ENCODE measurements at regions not wholly inside any gene's neighbourhood (a gene's known extent, or its start where the extent isn't known, plus 50 kb on each side); places are given as distances from the start of the nearest gene placed in this dataset.

DNA sequence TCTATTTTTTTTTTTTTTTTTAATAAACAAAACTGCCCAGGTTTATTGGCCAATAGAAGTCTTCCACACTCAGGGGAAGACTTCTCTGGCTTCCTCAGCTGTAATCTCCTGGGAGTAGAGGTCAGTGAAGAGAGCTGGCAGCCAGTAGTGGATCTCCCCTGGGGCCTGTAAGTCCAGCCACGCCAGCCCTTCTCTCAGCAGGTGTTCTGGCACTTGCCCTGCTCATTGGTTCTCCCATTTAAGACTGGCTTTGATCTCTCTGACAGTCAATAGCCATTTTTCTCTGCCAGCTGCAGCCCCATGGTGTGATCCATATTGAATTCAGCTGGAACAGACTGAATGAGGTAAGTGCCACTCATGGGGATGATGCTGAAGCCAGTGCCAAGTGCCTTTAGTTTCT, 170.6 kb upstream of the SPHKAP start:
- DNase-seq (ENCODE audit: low read depth, low spot score) = peak; percentile 43

DNA sequence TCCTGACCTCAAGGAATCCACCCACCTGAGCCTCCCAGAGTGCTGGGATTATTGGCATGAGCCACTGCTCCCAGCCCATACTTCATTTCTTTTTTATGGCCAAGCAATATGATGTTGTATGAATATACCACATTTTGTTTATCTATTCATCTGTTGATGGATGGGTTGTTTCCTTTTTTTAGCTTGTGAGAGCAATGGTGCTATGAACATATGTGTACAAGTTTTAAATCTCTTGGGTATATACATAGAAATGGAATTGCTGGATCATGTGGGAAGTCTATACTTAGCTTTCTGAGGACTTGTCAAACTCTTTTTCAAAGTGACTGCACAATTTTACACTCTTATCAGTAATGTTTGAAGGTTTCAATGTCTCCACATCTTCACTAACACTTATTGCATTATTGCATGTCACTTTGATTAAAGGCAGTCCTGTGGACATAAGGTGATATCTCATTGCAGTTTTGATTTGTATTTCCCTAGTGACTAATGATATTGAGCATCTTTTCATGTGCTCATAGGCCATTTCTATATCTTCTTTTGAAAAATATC, 167.1 kb upstream of the SPHKAP start:
- no peak for DNase-seq (ENCODE audit: low read depth, low spot score)

DNA sequence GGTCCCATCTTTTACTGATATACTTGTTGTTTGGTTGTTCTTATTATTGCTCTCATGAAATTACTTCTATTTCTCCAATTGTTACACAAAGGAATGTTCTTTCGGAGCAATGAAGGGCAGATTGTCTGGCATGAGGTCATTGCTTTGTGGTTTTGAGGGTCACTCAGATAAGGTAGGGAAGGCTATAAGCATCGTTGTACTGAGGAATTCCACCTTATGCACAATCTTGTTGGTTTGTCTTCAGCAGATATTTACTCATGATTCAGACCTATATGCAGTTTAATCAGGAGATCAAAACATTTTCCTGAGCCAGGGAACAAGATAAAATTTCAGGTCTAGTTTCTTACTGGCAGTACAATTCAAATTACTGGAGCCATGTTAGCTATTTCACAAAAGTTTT, 163.0 kb upstream of the SPHKAP start:
- DNase-seq (ENCODE audit: low read depth, low spot score) = no peak

DNA sequence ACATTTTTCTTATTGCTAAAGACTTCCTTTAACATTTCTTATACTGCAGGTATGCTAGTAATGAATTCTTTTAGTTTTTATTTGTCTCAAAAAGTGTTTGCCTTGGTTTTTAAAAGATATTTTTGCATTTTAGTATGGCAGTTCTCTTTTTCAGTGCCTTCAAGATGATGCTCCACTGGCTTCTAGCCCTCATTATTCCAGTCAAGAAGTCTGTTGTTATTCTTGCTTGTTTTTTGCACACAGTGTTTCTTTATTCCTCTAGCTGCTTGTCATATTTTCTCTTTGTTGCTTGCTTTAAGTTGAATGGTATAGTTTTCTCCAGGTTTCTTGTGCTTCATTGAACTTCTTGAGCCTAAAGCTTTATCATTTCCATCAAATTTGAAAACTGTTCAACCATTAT, 158.0 kb upstream of the SPHKAP start:
- no peak for DNase-seq (ENCODE audit: low read depth, low spot score)

DNA sequence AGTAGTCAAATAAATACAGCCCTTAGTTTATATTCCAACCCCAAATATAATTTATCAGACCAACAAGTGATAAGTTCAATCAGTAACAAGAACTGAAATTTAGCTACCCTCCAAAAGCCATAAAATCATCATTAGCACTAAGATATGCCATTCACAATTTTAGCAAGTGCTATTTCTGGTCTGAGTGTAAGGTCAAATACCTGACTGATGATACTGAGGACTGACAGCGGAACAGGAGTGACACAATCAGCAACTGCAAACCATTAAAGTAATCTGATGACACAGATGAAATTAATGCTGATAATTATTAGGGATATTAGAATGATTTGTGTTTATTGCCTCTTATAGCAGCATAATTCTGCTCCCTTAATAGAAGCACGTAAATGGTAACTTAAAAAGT, 152.7 kb upstream of the SPHKAP start:
- no peak for DNase-seq (ENCODE audit: low read depth, low spot score)

DNA sequence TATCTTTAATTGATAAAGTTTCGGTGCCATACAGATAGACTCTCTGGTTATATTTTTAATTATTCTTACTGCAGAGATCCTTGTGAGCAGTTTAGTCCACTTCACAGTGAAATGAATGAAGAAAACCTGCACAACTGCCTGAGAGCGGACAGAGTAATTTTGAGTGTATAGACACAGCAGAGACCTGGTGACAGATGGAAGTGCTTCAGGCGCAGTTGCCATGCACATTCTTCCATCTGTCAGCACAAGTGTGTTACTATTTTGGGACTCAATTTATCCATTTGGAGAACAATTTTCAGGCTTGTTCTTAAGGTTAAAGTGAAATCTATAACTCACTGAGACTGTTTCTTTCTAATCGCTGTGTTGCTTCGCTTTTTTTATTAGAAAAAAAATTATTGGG, 147.8 kb upstream of the SPHKAP start:
- no peak for DNase-seq (ENCODE audit: low read depth, low spot score)

DNA sequence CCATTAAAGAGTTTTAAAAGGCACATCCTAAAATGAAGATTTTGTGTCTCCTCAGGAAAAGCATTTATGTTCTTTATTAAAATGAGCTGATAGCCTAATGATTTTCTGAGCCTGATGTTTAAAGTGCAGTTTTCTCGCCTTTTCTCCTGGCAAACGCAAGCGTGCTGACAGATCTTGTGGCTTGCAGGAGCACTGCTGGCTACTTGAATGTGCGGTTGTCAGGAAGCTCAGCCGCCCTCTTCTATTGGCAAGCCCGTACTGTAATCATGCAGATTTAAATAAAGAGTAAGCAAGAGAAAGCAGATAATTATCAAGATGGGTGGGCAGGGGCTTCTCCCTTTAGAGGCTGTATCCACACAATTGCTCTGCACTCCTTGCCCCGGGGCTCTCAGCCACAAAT, 139.5 kb upstream of the SPHKAP start:
- no peak for DNase-seq (ENCODE audit: low read depth, low spot score)

DNA sequence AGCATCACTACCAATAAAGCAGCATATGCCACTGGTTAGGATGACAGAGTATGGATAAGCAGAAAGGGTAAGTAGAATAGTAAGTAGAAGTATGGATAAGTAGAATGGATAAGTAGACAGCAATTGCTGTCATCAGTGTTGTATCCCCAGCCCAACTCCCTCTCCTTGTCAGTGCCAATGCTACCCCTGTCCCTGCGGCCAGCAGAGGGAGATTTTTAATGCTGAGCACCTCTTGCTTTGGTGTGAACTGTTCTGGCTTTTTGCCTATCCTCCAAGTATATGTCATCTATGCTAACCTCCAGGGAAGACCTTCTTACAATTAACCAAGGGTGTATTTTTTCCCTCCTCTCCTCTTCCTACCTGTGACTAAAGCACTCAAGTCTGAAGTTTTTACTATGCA, 136.7 kb upstream of the SPHKAP start:
- DNase-seq (ENCODE audit: low read depth, low spot score) = peak; percentile 55

DNA sequence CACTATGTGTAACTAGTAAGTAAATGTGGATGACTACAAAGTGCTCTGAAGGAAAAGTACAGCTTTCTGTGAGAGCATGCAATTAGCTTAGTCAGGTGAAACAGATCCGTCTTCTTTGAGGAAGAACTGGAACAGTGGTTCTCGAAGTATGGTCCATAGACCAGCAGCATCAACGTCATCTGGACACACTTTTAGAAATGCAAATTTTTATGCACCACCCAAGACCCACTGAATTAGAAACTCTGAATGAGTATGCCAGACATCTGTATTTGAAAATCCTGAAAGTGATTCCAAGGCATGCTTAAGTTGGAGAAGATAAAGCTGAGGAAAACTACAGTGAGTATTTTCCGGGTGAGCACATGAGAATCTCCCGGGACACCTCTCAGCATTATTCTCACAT, 130.7 kb upstream of the SPHKAP start:
- no peak for DNase-seq (ENCODE audit: low read depth, low spot score)

DNA sequence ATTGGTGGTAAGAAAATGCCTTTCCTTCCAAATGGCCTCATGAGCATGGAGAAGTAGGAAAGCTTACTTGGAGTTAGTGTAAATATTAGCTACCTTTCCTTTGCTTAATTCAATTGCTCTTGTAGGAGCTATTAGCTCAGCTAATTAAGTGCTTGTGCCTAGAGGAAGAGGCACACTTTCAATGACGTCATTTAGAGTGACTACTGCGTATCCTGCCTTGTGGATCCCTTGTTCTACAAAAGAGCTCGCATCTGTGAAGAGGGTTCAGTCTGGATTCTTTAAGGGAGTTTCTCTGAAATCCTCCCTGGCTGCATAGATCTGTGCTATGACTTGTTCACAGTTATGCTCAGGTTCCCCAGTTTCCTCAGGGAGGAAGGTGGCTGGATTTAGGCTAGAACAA, 122.5 kb upstream of the SPHKAP start:
- DNase-seq (ENCODE audit: low read depth, low spot score) = no peak

DNA sequence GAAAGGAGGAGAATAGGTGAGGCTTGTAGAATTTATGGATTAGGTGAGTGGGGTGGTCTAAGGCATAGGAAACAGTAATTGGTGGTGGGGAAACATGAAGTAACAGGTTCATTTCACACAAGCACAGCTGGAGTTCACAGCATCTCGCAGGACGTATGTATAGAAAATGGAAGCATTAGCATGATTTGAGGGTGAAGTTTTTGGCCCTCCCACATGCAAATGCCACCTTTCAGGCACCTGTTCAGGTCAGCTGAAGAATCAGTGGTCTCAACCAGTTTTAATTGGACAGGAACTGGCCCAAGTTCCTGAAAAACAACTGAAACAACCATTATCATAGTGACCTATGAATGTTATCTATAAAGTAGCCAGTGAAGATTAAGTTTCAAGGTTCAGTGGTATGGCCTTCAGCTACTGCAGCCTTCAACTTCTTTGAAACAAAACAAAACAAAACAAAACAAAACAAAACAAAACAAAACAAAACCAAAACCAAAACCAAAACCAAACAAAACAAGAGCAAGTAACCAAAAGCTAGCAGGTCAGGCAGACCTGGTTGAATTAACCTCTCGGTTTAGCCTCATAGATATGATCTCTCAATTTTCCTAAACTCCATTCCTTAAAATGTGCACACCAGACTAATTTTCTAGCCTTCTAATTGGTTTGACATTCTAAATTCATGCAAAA, 102.1 kb upstream of the SPHKAP start:
- no peak for DNase-seq (ENCODE audit: low read depth, low spot score)

DNA sequence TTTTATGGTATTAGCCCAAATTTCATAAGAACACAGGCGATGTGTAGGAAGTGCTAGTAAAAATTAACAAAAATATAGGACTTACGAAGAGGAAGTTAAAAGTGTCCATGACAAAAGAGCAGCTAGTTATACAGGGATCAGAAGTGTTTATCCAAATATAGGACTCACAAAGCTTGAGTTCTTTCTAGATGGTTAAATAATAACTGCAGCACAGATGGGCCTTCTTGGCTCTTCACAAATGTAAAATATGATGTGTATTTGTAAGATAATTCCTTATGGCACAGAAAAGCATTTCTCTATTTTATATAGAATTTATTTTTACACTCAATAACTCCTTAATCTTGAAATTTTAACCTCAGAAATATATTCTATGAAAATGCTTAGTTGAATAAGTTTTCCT, 100.9 kb upstream of the SPHKAP start:
- DNase-seq (ENCODE audit: low read depth, low spot score) = no peak

DNA sequence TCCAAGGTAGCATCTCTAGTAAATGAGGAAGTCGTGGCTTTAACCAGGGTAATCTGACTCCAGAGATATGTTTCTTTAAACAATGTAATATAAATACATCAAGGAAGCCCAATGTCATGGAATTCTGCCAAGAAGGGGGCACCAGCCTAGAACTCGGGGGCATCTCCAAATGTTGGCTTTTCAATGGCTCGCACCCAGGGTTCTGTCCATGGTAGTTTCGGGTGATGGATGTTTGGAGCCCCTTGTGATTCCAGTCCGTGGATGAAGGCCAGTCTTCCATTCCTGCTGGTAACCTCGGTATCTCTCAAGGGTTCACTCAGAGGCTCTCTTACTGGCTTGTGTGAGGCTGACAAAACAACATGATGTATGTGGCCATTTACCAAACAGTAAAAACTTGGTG, 91.7 kb upstream of the SPHKAP start:
- DNase-seq (ENCODE audit: low read depth, low spot score) = no peak

DNA sequence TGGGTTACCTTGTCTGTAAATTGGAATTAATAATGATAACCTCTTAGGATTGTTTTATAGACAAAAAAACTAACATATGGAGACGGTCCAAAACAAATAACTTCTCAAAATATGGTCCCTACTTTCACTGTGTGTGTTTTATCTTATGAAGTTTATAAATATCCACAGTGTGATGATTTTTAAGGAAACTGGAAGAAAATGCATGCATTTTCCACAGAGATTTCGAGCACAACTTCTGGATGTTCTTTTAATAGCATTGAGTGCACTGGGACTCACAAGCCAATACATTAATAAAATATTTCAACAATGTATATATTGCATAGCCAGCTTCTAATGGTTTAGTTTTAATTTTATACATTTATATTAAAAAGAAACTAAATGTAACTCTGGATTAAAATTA, 87.9 kb upstream of the SPHKAP start:
- no peak for DNase-seq (ENCODE audit: low read depth, low spot score)

DNA sequence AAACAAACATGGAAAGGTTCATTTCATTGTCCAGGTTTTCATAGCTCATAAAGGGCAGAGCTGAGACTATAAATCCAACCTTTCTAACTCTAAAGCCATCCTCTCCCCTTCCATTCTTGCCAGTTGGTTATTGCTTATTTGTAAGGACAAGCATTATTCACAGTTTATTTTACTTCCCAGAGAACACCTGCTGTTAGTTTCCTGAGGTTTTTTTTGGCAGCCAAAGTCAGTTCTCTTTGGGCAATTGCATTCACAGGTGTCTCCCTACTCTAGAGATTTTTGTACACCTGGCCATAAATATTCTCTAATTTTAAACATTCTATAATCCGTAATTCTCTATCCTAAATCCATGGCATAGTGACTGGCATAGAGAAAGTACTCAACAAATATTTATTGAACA, 87.3 kb upstream of the SPHKAP start:
- no peak for DNase-seq (ENCODE audit: low read depth, low spot score)

DNA sequence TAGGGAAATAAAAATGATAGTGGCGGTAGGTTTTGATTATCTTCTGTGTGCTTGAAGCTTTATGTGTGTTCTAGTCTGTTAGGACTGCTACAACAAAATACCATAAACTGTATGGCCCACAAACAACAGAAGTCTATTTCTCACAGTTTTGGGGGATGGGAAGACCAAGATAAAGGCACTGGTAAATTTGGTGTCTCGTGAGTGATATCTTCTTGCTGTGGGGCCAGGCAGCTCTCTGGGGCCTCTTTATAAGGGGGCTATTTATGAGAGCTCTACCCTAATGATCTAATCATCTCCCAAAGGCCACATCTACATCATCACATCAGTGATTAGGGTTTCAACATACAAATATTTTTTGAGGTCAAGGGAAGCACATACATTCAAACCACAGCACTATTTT, 86.8 kb upstream of the SPHKAP start:
- DNase-seq (ENCODE audit: low read depth, low spot score) = no peak

DNA sequence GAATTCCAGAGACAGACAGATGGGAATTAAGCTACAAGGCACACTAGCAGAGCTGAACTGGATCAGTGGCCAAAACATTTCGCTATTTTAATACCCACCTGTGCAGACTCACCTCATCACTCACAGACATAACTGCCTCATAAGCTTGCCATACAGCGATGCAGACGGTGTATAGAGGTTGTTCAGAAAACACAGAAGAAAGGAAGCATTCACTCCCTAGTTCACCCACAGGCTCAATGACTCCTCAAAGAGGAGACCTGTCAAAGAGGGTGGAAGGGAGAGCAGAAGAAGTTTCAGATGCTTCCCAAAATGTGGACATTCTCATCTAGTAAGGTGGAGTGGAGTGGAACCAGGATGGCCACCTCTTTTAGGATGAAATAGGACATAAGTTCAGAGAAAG, 81.7 kb upstream of the SPHKAP start:
- DNase-seq (ENCODE audit: low read depth, low spot score) = no peak

DNA sequence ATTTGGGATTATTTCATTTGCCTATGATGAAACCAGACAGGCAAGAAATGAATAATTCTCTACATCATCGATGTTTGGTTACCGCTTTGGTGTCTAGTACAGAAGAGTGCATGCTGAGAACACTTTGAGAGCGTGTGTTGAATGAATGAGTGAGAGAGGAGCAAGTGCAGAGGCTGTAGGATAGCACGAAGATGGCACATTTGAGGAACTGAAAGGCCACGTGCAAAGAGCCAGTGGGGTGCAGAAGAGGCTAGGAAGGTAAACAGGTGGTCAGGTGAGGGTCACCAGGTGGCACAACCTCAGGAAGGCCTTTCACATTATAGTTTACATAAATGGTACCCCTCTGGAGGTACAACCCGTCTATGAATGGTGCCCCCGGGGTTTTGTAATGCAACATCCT, 80.1 kb upstream of the SPHKAP start:
- DNase-seq (ENCODE audit: low read depth, low spot score) = no peak

DNA sequence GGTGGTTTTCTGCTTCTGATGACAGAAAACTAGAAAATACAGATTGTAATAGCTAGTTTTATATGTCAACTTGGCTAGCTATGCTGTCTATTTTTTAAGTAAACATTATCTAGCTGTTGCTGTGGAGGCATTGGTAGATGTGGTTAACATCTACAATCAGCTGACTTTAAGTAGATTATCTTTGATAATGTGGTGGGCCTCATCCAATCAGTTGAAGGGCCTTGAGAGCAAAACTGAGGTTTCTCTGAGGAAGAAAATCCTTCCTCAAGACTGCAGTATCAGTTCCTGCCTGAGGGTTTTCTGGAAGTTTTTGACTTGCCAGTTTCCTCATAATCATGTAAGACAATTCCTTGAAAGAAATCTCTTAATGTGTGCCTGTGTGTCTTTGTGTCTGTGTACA, 75.9 kb upstream of the SPHKAP start:
- no peak for DNase-seq (ENCODE audit: low read depth, low spot score)

DNA sequence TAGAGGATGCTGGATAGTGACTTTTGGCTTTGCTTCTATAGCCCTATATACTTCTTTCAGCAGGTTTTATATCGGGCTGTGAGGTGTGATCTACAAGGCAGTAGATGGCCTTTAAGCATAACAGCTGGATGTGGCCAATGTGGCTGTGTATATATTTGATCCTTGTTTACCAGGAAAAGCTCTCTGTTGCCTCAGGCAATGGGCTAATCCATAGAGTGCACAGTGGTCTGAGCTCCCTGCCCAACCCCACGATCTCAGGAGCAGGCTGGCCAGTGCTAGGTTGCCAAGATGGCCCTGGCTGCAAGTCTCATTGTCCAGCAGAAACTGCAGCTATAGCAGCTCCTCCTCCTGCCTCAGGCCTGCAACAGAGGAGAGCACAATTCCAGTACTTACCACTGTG, 72.3 kb upstream of the SPHKAP start:
- DNase-seq (ENCODE audit: low read depth, low spot score) = peak; percentile 12

DNA sequence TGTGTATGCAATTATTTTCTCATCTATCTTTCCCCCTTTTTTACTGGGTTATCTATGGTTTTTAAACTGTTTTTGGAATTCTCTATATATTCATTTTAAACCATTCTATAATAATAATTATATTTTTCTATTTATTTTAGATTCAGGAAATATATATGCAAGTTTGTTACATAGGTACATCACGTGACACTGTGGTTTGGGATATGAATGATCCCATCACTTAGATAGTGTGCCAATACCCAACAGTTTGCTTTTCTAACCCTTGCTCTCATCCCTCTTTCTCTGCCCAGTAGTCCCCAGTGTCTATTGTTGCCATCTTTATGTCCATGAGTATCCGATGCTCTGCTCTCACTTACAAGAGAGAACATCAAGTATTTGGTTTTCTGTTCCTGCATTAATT, 65.8 kb upstream of the SPHKAP start:
- DNase-seq (ENCODE audit: low read depth, low spot score) = no peak

DNA sequence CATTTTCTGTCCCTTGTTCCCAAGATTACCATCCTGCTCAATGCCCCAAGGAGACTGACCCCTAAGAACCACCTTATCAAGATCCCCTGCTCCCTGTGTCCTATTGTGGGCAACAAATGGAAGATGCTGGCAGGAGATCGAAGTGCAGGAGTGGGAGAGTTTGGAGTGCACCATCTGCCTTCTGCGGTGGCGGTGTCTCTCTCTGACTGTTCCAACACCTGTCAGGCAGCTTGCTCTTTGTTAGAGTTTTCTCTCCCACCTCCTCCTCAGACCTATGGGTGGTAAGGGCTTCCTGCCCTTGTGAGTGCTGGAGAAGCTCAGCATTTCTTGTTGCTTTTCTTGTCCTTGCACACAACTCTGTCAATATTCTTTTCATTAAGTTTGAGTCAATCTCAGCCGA, 64.1 kb upstream of the SPHKAP start:
- no peak for DNase-seq (ENCODE audit: low read depth, low spot score)

DNA sequence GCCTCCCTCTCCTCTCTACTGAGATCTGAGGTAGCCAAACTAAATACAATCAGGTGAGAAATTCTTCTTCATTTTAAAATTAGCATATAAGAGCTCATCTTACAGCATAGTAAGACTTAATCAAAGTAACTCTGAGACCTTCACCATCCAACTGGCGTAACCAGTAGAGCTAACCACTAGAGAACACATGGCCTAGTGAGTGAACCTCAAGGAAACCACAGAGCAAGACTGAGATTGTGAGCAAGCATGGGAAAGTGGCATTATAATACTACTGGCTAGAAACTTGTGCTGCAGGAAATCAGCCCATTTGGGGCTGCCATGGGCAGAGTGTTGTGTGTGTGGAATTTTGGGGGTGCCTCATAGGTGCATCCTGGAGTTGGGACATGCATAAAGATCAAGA, 61.1 kb upstream of the SPHKAP start:
- DNase-seq (ENCODE audit: low read depth, low spot score) = no peak

DNA sequence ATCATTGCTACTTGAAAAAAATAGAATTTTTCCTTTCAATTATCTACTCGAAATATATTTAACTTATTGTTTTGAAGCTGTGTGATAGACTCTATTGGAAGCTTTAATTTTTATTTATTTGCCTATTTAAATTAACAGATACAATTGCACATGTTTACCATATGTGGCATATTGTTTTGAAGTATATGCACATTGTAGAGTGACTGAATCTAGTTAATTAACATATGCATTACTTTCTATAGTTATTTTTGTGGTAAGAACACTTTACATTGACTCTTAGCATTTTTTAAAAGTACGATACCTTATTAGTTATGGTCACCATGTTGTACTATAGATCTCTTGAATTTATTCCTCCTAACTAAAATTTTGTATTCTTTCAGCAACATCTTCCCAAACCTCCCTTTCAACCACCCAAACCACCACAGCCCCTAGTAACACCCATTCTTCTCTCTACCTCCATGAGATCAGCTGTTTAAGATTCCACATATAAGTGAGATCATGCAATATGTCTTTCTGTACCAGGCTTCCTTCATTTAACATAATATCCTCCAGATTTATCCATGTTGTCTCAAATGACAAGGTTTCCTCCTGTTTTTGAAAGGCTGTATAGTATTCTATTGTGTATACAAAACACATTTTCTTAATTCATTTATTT, 58.5 kb upstream of the SPHKAP start:
- no peak for DNase-seq (ENCODE audit: low read depth, low spot score)

Data from ELF-1 (cell line).